HG03045 (cell line): ENCODE measurements at regions not wholly inside any gene's neighbourhood (a gene's known extent, or its start where the extent isn't known, plus 50 kb on each side); places are given as distances from the start of the nearest gene placed in this dataset.

Experiments
- ATAC-seq: cut with Tn5 transposase; IDR thresholded peaks from one replicate; pipeline ENCODE4 v1.9.1; 2021; ENCODE audit warnings: mild to moderate bottlenecking, moderate library complexity; ENCODE audit not compliant: unreplicated experiment

DNA sequence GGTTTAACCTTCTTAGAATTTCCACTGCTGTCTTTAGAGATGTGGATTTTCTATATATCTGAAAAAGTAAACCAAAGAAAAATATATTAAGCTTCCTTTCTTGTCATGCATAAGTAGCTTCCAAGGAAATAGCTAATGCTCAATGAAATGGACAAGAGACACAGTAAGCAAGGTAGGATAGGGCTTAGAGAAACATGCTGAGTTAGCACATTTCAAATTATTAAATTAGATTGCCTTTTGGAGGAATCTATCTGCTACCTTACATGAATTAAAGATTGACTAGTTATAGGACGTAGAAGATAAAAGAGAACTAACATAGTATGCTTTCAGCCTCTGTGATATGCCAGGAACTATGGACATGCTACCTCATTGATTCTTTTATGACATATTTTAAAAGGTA lies 824.6 kb downstream of the TUSC7 start:
- ATAC-seq, result no peak

DNA sequence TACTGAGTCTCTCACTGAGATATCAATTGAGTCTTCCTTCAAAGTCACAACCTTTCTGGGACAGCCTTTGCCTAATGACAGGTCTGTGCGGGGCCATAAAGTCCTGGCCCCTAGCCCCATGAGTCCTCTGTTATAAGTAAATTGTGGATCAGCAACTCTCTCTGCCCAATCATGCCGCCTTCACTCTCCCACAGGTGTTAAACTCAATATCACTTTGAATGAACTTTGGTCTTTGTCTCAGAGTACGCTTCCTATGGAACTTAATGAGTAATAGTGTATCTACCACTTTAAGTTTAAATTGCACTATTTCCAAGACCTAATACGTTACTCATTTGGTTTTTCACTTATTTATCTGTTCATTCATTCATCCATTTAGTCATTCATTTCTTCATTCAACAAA lies 826.4 kb downstream of the TUSC7 start:
- ATAC-seq, result no peak

DNA sequence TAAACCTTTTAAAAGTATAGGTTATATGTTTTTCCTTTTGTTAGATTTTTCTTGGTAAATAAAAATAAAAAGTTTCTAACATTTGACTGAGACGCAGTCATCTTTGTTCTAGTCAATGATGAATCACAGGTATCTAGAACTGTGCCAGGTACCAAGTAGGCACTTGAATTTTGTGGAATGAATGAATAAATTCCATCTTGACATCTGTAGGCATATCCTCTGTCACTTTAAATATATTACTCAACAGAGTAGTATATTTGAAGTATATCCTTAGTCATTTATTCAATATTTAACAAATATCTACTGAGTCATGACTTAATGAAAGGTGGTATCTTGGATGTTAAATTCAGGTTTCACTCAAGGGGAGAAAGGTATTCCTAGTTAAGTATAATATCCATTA lies 828.4 kb downstream of the TUSC7 start:
- ATAC-seq, result no peak

DNA sequence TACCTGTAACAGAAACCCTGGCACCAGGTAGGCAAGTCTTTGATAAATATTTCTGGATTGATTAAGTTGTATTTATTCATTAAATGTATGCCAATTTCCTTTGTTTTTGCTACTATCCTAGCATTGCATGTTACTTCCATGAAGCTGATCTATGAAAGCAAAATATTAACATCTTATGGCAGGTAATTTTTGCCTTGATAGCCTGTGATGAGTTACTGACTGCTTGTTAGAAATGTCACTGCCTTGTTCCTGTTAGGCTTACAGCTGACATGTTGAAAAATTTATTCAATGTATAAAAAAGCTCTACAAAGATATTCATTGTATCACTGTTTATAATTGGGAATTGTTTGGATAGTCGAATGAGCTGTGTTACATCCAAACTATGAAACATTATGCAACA lies 830.1 kb downstream of the TUSC7 start:
- ATAC-seq, result no peak

- no peak for ATAC-seq
These were observed 831.0 kb downstream of the TUSC7 start for GRCh38 chr3:117540597-117540996.

DNA sequence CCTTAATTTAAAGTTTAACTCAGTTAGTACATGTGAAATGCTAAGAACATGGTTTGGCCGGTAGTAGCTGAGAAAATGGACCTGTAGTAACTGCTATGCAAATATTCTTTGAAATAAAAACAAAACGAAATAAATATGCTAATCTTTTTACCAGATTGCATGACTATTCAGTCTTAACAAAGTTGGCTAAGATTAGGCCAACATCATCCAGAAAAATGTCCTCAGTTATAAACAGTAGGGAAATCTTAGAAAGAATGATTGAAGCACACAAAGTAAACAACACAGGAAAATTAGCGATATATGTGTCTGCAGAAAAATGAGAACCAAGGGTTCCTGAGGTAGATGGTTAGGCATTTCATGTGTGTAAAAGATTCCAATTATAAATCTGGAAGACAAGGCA lies 832.1 kb downstream of the TUSC7 start:
- ATAC-seq, result no peak

DNA sequence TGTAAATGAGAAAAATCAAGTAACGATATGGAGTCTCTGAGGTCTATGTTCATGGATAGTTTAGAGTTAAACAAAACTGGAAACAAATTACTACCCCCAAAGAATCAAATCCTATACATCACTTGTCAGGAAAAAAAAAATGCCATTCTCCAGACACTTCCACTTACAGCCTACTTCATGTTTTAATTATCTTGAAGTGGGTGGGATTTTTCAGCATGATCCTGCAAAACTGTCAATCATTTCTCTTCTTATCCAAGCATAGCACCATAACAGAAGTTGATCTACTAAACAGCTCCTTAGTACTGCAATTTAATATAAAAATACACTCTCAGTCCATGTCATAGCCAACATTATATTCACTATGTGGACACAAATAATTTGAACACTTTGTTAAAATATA lies 833.9 kb downstream of the TUSC7 start:
- ATAC-seq, result no peak

DNA sequence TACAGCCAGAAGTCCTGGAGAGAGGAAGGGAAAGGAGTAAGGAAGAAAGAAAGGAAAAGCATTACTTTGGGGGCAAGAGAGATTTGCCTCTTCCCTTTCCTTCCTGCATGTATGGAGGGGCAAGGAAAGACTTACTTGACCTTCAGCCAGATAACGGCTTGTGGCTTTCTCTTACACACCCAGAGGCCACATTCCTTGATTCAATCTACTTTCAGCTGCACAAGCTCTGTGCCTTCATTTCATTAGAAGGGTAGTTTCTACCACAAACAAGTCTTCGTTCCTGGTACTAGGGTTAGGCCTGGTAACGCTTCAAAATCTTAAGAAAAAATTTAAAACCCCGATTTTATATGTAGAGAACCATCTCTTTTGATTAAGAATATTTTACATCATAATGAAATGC lies 835.9 kb downstream of the TUSC7 start:
- no peak for ATAC-seq

- ATAC-seq, result no peak
These were observed 838.5 kb downstream of the TUSC7 start for GRCh38 chr3:117547956-117548550.

- ATAC-seq, result no peak
These were observed 839.0 kb downstream of the TUSC7 start for GRCh38 chr3:117548600-117548999.

DNA sequence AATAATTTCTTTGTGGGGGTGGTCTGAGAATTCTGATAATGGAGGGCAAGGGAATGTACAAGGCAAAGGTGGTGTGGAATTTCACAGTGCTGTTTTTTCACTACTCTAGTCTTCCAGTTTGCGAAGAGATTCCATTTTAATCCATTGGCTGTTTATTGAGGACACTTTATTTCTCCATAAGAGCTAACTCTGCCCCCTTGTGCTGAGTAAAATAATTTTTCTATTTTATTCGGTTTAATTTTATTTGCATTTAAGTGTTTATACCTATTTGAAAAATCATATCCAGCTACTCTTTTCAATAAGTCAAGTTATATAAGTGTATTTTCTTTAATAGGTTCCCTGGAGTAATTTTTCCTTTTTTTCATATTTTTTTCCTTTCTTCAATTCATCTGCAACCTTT lies 840.1 kb downstream of the TUSC7 start:
- ATAC-seq, result no peak

- ATAC-seq, result no peak
These were observed 841.2 kb downstream of the TUSC7 start for GRCh38 chr3:117550766-117551165.

DNA sequence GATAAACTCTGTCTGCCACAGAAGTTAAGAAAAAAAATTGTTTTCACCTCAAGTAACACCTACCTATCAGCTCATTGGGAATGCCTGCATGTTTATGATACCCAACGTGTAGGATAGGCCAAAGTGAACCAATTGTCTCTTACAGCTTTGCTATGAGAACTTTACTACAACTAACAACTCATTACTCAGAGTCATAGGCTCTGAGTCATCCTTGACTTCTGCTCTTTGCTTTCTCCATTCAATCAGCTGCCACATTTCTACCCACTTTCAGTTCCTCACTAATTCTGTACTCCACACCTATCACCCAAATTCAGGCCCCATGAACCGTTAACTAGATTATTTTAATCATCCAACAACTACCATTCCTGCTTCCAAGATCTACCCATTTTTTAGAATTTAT lies 843.9 kb downstream of the TUSC7 start:
- ATAC-seq, result peak; percentile 53

DNA sequence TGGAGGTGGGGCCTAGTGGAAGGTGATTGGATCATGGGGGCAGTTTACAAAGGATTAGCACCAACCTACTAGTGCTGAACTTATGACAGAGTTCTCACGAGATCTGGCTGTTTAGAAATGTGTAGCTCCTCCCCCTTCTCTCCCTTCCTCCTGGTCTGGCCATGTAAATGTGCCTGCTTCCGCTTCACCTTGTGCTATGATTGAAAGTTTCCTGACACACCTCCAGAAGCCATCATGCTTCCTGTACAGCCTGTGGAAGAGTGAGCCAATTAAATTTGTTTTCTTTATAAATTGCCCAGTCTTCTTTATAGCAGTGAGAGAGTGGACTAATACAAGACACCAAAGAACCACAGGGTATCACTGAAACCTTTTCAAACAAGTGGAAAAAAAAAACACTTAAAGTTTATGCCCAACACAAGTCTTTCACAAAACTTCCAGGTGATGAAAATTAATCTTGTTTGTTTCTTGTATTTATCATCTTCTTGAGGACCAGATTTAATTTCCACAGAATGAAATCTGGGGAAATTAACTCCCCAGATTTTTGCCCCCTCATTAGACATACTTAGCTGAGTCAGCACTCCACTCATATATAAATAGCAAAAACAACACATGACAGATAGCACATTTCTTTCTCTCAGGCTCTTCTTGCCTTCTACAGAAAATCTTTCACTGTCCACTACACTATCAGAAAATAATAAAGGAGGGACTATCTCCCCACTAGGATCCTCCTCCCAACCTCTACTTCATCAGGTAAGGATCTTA lies 847.2 kb downstream of the TUSC7 start:
- no peak for ATAC-seq

DNA sequence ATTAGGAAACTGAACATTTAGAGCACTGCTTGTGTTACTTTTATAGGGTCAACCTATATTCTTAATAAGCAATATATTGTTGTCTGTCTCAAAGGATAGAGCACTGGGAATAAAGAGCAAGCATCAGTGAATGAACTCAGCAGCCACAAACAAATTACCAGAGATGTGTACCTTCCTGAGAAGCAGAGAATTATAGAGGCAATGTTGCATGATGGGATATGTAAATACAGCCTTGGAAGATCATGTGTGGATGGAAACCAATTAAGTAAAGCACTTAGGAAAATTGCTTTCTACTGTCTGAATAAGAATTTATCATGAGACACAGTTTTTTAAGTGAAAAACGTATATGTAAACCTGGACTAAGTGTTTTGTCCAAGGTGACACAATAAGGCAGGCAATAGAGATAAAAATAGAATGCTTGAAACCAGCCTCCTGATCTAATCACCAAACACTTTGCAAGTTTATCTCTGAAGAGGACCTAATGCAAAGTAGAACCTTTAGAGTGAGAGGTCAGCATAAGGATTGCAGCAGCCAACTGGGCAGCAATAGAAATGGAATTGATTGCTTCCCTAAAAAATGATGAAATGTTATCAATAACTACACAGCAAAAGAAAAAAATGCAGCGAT lies 848.0 kb downstream of the TUSC7 start:
- no peak for ATAC-seq

- ATAC-seq, result no peak
These were observed 849.1 kb downstream of the TUSC7 start for GRCh38 chr3:117558681-117559080.

GRCh38 chr3:117562000-117562399 lies 852.4 kb downstream of the TUSC7 start:
- no peak for ATAC-seq

DNA sequence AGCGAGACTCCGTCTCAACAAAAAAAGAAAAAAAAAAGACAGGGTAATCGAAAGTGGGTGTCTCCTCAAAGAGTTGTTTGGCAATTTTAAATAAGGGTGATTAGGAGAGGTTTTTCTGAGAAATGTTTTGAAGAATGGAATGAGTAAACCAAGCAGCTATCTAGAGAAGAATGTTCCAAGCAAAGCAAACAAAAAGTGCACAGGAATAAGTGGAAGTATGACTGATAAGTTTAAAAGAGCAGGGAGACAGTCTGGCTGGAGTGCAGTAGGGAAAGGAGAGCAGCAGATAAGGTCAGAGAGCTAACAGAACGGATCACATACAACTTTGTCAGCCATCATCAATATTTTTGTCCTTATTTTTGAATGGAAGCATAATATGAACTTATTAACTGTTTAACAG lies 853.5 kb downstream of the TUSC7 start:
- ATAC-seq, result no peak

DNA sequence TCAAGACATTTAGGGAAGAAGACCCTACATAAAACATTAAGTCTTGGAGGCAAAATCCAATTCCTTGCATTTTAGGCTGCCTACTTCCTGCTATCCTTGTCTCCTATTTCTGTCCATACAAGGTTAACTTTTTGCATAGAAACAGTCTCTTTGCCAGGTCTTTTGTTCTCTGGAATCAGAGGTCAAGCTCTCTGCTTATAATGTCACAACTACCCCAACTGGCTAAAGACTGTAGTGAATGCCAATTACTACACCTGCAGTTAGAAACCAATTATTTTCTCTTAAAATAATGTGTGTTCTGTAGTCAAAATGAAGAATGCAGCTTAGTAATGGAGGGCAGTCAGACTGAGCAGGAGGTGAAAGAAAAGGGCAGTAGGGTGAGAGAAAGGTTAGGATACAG lies 856.2 kb downstream of the TUSC7 start:
- no peak for ATAC-seq

DNA sequence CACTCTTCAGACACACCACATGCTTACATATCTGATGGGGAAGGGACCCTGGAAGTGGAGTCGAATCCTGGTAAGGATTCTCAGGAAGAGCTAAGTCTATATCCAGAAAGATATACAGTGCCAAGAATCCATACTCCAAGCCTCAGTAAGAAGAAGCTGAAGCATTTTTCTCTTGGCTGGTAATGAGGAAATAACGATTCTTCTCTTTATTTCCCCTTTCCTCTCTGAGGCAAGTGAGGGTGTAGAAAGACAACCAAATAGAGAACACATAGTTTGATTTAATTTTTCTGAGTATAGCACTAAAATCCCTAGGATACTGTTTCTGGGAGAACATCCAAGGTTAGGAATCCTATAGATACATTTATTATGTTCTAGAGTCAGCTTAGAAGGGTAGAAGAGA lies 857.3 kb downstream of the TUSC7 start:
- no peak for ATAC-seq

DNA sequence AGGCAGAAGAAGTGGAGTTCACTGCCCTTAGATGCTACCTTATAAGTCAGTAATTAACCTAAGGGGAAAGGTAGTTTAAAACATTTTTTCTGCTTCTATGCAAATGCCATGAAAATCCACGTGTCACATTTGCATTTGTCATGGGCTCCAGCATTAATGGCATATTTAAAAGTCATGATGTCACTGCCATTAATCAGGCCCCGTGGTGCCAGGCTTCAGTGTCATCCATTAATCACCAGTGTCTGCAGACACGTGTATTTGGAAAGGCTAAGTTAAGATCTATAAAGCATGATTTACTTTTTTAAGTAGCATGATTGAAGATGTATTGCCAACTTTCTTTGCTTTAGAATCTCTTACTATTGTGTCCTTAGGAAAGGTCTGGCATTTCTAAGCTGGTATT lies 857.8 kb downstream of the TUSC7 start:
- no peak for ATAC-seq

GRCh38 chr3:117567906-117568305 lies 858.3 kb downstream of the TUSC7 start:
- ATAC-seq, result no peak
